ENCODE measurements at regions not wholly inside any gene's neighbourhood (a gene's known extent, or its start where the extent isn't known, plus 50 kb on each side); places are given as distances from the start of the nearest gene placed in this dataset.

DNA sequence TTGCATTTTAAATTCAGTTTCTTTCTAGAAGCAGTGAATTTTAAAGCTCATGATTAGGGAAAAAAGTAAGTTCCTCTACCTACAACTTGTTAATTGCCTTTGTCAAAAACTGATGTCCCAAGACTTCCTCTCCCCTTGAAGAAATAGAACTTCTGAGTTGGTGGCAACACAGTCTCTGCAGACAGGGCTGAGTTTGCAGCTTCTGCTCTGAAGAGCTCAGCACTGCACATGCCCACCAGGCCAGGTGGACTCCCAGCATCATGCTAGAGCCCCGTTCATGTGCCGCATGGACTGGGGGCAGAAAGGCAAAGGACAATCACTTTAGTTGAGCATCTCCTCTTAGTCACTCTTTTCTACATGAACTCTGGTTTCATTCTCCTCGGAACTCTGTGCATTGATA, 620.1 kb downstream of the VRK1 start:
- Histone ChIP-seq H3K56ac (ENCODE audit: extremely low read depth, insufficient read depth, low read length) (no peak overlapping the region), H3K14ac (replicated peaks; ENCODE audit: low read depth, low read length) (no peak overlapping the region), H3K36me3 (ENCODE audit: control insufficient read depth, insufficient read depth, low read length) (no peaks in the 10 kb centered on the region), H2AK9ac (replicated peaks; ENCODE audit: low read depth, low read length, poor library complexity) (no peak overlapping the region), H2AFZ (replicated peaks; ENCODE audit: low read length, poor library complexity) (no peak overlapping the region), H3K4me3 (ENCODE audit: insufficient read depth, low read depth, low read length) (no peak overlapping the region), H2BK20ac (ENCODE audit: low read depth, low read length) (no peak overlapping the region), H3K9ac (ENCODE audit: low read depth, low read length) (no peak overlapping the region), H3K9me3 (ENCODE audit: control insufficient read depth, insufficient read depth, low read length) (peaks cover 25% of the 10 kb centered on the region), H4K8ac (ENCODE audit: low read depth in 2 of 2, low read length in 2 of 2) (no peak overlapping the region), H4K20me1 (ENCODE audit: insufficient read depth, low read length) (no peaks in the 10 kb centered on the region), H4K5ac (ENCODE audit: low read depth, low read length) (no peak overlapping the region), H3K23ac (ENCODE audit: low read depth, low read length) (no peak overlapping the region), H3K27ac (ENCODE audit: insufficient read depth, low read length) (no peak overlapping the region), H3K9me1 (ENCODE audit: insufficient read depth, low read length) (no peaks in the 10 kb centered on the region), H2BK15ac (ENCODE audit: low read depth, low read length) (no peak overlapping the region), H2BK5ac (ENCODE audit: low read depth, low read length, poor library complexity, severe bottlenecking) (no peak overlapping the region), H3K4ac (ENCODE audit: low read depth, low read length) (no peak overlapping the region), H2AK5ac (ENCODE audit: low read depth, low read length) (no peak overlapping the region), H3K4me2 (ENCODE audit: low read depth, low read length) (no peak overlapping the region), H3K27me3 (ENCODE audit: control insufficient read depth, insufficient read depth, low read length) (no peaks in the 10 kb centered on the region), H3K18ac (ENCODE audit: low read depth, low read length) (no peak overlapping the region), H2BK120ac (ENCODE audit: low read depth, low read length) (no peak overlapping the region), H3K79me1 (ENCODE audit: low read depth in 1 of 2, low read length in 2 of 2) (no peaks in the 10 kb centered on the region), H3K4me1 (ENCODE audit: control insufficient read depth, insufficient read depth, low read length) (no peaks in the 10 kb centered on the region), H4K91ac (ENCODE audit: insufficient read depth, low read depth, low read length) (no peak overlapping the region)
- no TSS peak for BruUV-seq (replicated peaks)
- ATAC-seq (ENCODE audit: low read depth) (no peak), DNase-seq (no peak)
- TF ChIP-seq CEBPB (IDR thresholded peaks at IDR 0.05; ENCODE audit: low read depth, low read length): no peak
- TF ChIP-seq RFX5 (IDR thresholded peaks at IDR 0.05; ENCODE audit: low read depth, low read length): no peak
- no peak for TF ChIP-seq CHD1 (IDR thresholded peaks at IDR 0.05; ENCODE audit: low read depth, low read length)
- intact Hi-C loops (cut with micrococcal nuclease): no loop called here
- no CpG with 5 or more reads among the region's 3 CpGs for WGBS, 2 experiments (ENCODE audit: extremely low coverage in 2 of 2, insufficient read length in 1 of 2)
- in situ Hi-C loops (cut with MboI; ENCODE audit: low sequenced_read_pairs): no loop called here
- ChIA-PET POLR2A (ENCODE audit: unreplicated experiment) (no interaction called here), CTCF (no interaction called here)
- dilution Hi-C loops (cut with HindIII; ENCODE audit: low sequenced_read_pairs, unreplicated experiment): no loop called here

Measured in IMR-90 (cell line).